KBM-7 (cell line): ENCODE measurements at regions not wholly inside any gene's neighbourhood (a gene's known extent, or its start where the extent isn't known, plus 50 kb on each side); places are given as distances from the start of the nearest gene placed in this dataset.
"Not testable (repeated sequence)": the region's sequence is repeated elsewhere in the genome, so short reads cannot be mapped to it uniquely, and the experiment has no call there.

Experiments used
- DNase-seq: peaks from one replicate; pipeline ENCODE4 v3.0.0-alpha.2; 2015
- in situ Hi-C: fragments of 300-500 bp; cut with MboI; formaldehyde crosslinking; loops from 2 replicates; pipeline ENCODE4 v1.14.3; 2020; ENCODE audit warnings: low sequenced_read_pairs, low pct_unique_long_range_greater_than_20kb, mixed read lengths

- DNase-seq, in situ Hi-C loops: not testable (repeated sequence)
Observed at GRCh38 chr17:30695265-30695811, 129.2 kb downstream of the CRLF3 start.

- in situ Hi-C loops, DNase-seq: not testable (repeated sequence)
Observed at GRCh38 chr17:30693772-30694171, 130.7 kb downstream of the CRLF3 start.

- DNase-seq, in situ Hi-C loops: not testable (repeated sequence)
Observed at GRCh38 chr17:30689266-30690000, 135.1 kb downstream of the CRLF3 start.

- in situ Hi-C loops, DNase-seq: not testable (repeated sequence)
Observed at GRCh38 chr17:30686538-30687479, 137.7 kb downstream of the CRLF3 start.

- DNase-seq: not testable (repeated sequence)
Observed at GRCh38 chr17:30682280-30682679, 142.2 kb downstream of the CRLF3 start.

GRCh38 chr17:30680681-30681080 lies 143.8 kb downstream of the CRLF3 start:
- DNase-seq, in situ Hi-C loops: not testable (repeated sequence)

More at GRCh38 chr17:30682280-30682679, 142.2 kb downstream of the CRLF3 start:
- in situ Hi-C loops: not testable (repeated sequence)

GRCh38 chr17:30677550-30678249 lies 146.8 kb downstream of the CRLF3 start:
- in situ Hi-C loops: no loop called here

GRCh38 chr17:30675777-30676492 lies 148.6 kb downstream of the CRLF3 start:
- in situ Hi-C loops, DNase-seq: not testable (repeated sequence)

More at GRCh38 chr17:30677550-30678249, 146.8 kb downstream of the CRLF3 start:
- no peak for DNase-seq

- in situ Hi-C loops, DNase-seq: not testable (repeated sequence)
Observed at GRCh38 chr17:30669217-30669649, 155.3 kb downstream of the CRLF3 start.

- DNase-seq, in situ Hi-C loops: not testable (repeated sequence)
Observed at GRCh38 chr17:30668360-30669181, 155.9 kb downstream of the CRLF3 start.

GRCh38 chr17:30667657-30668359 lies 156.7 kb downstream of the CRLF3 start:
- in situ Hi-C loops, DNase-seq: not testable (repeated sequence)

GRCh38 chr17:30666838-30667656 lies 157.4 kb downstream of the CRLF3 start:
- DNase-seq, in situ Hi-C loops: not testable (repeated sequence)

GRCh38 chr17:30663727-30664455 lies 160.6 kb downstream of the CRLF3 start:
- in situ Hi-C loops, DNase-seq: not testable (repeated sequence)

GRCh38 chr17:30657148-30657547 lies 167.3 kb downstream of the CRLF3 start:
- DNase-seq, in situ Hi-C loops: not testable (repeated sequence)

- DNase-seq, in situ Hi-C loops: not testable (repeated sequence)
Observed at GRCh38 chr17:30653038-30653437, 171.5 kb downstream of the CRLF3 start.
